Naive thymus-derived CD4-positive, alpha-beta T cell (primary cell): ENCODE measurements at regions not wholly inside any gene's neighbourhood (a gene's known extent, or its start where the extent isn't known, plus 50 kb on each side); places are given as distances from the start of the nearest gene placed in this dataset.

Experiments used
- ATAC-seq: fragments of 150-1000 bp; cut with Tn5 transposase; 2 replicates; pipeline ENCODE4 v1.10.0; 2021; ENCODE audit warnings: mild to moderate bottlenecking, moderate library complexity
- CTCF ChIA-PET: fragments of 350-600 bp; sonication (Branson Sonifier 250); formaldehyde crosslinking; loops from one replicate; lab custom pipeline; 2021; ENCODE audit warnings: antibody characterized with exemption; lab: Charles Lee
- POLR2A ChIA-PET: fragments of 350-600 bp; sonication (Branson Sonifier 250); formaldehyde crosslinking; loops from one replicate; lab custom pipeline; 2021; ENCODE audit warnings: antibody characterized with exemption, inconsistent platforms; lab: Charles Lee
- DNase-seq, 9 donors: peaks; one replicate each; pipeline versions ENCODE4 v3.0.0 to v3.0.0-alpha.2; 2020 to 2022; ENCODE audit warnings: mixed read lengths in 1 of 9
- H3K27ac ChIP-seq: one replicate; pipeline ENCODE4 v1.7.0; 2013; ENCODE audit warnings: mild to moderate bottlenecking, low read depth, low read length, moderate library complexity
- H3K27me3 ChIP-seq, 2 donors: one replicate each; pipeline ENCODE4 v1.7.0; 2013; ENCODE audit warnings: low read length in 2 of 2, mild to moderate bottlenecking in 2 of 2, moderate library complexity in 2 of 2; ENCODE audit not compliant: control insufficient read depth in 2 of 2, insufficient read depth in 2 of 2
- H3K36me3 ChIP-seq, 3 experiments: 1 replicate in 2 of 3; 2 replicates in 1 of 3; pipeline ENCODE4 v1.7.0; 2013; ENCODE audit warnings: low read length in 3 of 3, mild to moderate bottlenecking in 3 of 3, moderate library complexity in 1 of 3; ENCODE audit not compliant: insufficient read depth in 3 of 3, control insufficient read depth in 2 of 3
- H3K4me1 ChIP-seq, 2 donors: one replicate each; pipeline ENCODE4 v1.7.0; 2013; ENCODE audit warnings: low read length in 2 of 2, mild to moderate bottlenecking in 2 of 2, moderate library complexity in 1 of 2; ENCODE audit not compliant: control insufficient read depth in 2 of 2, insufficient read depth in 2 of 2
- H3K4me3 ChIP-seq: 2 replicates; pipeline ENCODE4 v1.7.0; 2013; ENCODE audit warnings: mild to moderate bottlenecking, low read length
- H3K9me3 ChIP-seq, 3 experiments: 1 replicate in 2 of 3; 2 replicates in 1 of 3; pipeline ENCODE4 v1.7.0; 2013; ENCODE audit warnings: low read length in 3 of 3; ENCODE audit not compliant: control insufficient read depth in 2 of 3
- H3K27ac Mint-ChIP-seq, 9 donors: one replicate each; pipeline ENCODE4 v1.8.0; 2020 to 2022; ENCODE audit warnings: mixed read lengths in 9 of 9, mild to moderate bottlenecking in 8 of 9, moderate library complexity in 5 of 9, inconsistent platforms in 2 of 9
- H3K27me3 Mint-ChIP-seq, 5 donors: one replicate each; pipeline ENCODE4 v1.8.0; 2021 to 2022; ENCODE audit warnings: mixed read lengths in 5 of 5, mild to moderate bottlenecking in 1 of 5
- H3K36me3 Mint-ChIP-seq, 5 donors: one replicate each; pipeline ENCODE4 v1.8.0; 2020 to 2022; ENCODE audit warnings: mixed read lengths in 5 of 5, mild to moderate bottlenecking in 3 of 5, inconsistent platforms in 1 of 5
- H3K4me1 Mint-ChIP-seq, 7 donors: one replicate each; pipeline ENCODE4 v1.8.0; 2020 to 2022; ENCODE audit warnings: mixed read lengths in 7 of 7, mild to moderate bottlenecking in 3 of 7, inconsistent platforms in 1 of 7
- H3K4me3 Mint-ChIP-seq, 10 donors: one replicate each; pipeline ENCODE4 v1.8.0; 2020 to 2022; ENCODE audit warnings: mild to moderate bottlenecking in 10 of 10, mixed read lengths in 10 of 10, moderate library complexity in 6 of 10, inconsistent platforms in 2 of 10
- H3K9me3 Mint-ChIP-seq, 11 donors: one replicate each; pipeline ENCODE4 v1.8.0; 2020 to 2022; ENCODE audit warnings: mixed read lengths in 11 of 11, mild to moderate bottlenecking in 4 of 11, inconsistent platforms in 1 of 11, moderate library complexity in 1 of 11
- intact Hi-C, 2 donors: fragments of 100-400 bp; cut with micrococcal nuclease; formaldehyde crosslinking; loops; one replicate each; pipeline ENCODE4 v1.15.1; 2023

DNA sequence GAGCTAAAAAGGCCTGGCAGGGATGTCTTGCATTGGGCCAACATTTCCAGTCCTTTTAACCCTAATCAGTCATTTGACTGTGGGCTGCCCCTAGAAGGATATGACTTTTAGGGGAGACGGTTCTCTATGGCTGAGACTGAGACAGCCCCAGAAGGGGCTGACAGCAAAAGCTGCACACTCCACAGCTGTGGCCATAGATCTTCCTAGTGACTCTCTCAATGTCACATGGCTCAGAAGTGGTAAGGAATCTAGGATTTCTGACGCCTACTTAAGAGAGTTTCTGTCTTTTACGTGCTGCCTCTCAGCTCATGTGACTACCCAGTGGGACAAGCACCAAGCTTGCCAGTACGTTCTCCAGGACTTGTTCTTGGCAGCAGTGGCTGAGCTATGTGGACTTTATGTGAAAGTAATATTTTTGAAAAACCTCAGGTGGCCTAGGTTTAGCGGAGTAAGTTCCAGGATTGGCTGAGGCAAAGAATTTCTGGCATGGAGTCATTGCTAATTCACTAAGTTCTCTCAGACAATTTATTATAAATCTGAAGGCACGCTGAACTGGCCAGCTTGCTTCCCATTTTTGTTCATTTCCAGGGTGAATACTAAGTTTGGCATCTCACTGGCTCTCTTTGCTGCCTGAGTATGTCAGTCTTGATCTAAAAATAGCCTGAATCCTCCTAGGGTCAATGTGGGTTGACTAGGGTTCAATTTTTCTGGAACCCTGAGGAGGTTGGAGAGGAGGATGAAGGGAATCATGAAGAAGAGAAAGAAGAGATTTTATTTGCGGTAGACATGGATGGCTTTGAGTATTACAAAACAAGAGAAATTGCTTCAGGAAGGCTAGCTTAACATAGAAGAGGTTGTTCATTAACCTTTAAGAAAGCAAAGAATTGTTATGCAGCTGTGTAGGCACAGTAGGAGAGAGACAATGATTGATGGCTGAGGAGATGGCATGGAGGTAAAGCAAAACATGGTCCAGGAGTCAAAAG, 271.8 kb downstream of the AEBP2 start:
- Mint-ChIP-seq H3K4me1 (no peaks in the 10 kb centered on the region), H3K27me3 (no peaks in the 10 kb centered on the region), H3K9me3 (peaks cover 5 to 66% (median 25%) of the 10 kb centered on the region in 11 donors), H3K36me3 (peaks cover 0 to 7% (median 4%) of the 10 kb centered on the region in 5 donors), H3K4me3 (no peak overlapping the region), H3K27ac (no peak overlapping the region)
- no peak for ATAC-seq
- intact Hi-C loops = no loop called here
- Histone ChIP-seq H3K36me3 (no peaks in the 10 kb centered on the region), H3K4me1 (no peaks in the 10 kb centered on the region), H3K27me3 (no peaks in the 10 kb centered on the region), H3K9me3 (no peaks in the 10 kb centered on the region), H3K4me3 (no peak overlapping the region), H3K27ac (no peak overlapping the region)
- DNase-seq = no peak
- ChIA-PET CTCF (no interaction called here), POLR2A (no interaction called here)

DNA sequence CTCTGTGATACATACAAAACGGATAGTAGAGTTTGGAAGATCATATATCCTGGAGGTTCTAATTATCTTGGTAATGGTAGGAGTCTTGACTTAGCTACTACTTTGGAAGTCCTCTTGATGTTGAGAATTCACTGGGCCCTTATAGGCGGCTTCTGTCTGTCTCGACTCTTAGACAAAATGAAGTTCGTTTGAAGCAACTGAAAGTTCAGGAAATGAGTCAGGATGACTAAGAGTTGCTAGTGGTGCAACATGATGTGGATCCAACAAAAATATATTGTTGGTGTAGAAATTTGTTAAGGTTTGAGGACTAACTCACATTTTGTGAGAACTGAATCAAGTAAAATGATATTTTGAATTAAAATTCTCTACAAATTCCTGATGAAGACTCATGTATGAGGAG, 272.7 kb downstream of the AEBP2 start:
- intact Hi-C loops = no loop called here
- ChIA-PET POLR2A (no interaction called here), CTCF (no interaction called here)
- ATAC-seq (no peak), DNase-seq (no peak)
- no peaks in the 10 kb centered on the region for H3K27me3 ChIP-seq
- no peak overlapping the region for H3K27ac ChIP-seq
- Mint-ChIP-seq H3K4me3 (no peak overlapping the region), H3K4me1 (no peaks in the 10 kb centered on the region), H3K27me3 (no peaks in the 10 kb centered on the region), H3K27ac (no peak overlapping the region), H3K36me3 (peaks cover 0 to 5% (median 0%) of the 10 kb centered on the region in 5 donors), H3K9me3 (peaks cover 0 to 57% (median 18%) of the 10 kb centered on the region in 11 donors)
- H3K36me3 ChIP-seq = no peaks in the 10 kb centered on the region
- no peaks in the 10 kb centered on the region for H3K4me1 ChIP-seq
- H3K4me3 ChIP-seq = no peak overlapping the region
- no peaks in the 10 kb centered on the region for H3K9me3 ChIP-seq

DNA sequence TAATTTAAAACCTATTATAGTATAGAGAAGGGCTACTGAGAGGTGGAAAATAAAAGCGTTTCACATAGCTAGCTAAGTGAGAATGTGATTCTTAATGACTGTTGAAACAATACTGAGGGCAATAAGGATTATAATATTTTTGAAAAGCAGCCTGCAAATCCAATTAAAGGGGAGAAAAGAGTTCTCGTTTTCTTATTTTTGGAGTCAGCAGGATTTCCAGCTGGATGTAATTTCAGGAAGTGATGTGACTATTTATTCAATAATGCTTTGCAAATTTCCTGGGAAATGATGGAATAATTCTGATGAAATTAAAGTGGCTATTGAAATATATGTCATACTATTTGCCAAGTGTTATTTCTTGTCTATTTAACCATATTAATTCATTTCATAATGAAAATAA, 279.1 kb downstream of the AEBP2 start:
- no peak overlapping the region for H3K27ac ChIP-seq
- CTCF ChIA-PET = no interaction called here
- Mint-ChIP-seq H3K9me3 (peaks cover 0 to 12% (median 2%) of the 10 kb centered on the region in 11 donors), H3K4me1 (no peaks in the 10 kb centered on the region), H3K4me3 (no peak overlapping the region), H3K36me3 (peaks cover 0 to 3% (median 0%) of the 10 kb centered on the region in 5 donors), H3K27me3 (peaks cover 0 to 6% (median 0%) of the 10 kb centered on the region in 5 donors), H3K27ac (no peak overlapping the region)
- H3K9me3 ChIP-seq = no peaks in the 10 kb centered on the region
- POLR2A ChIA-PET = no interaction called here
- H3K4me1 ChIP-seq = no peaks in the 10 kb centered on the region
- no peak overlapping the region for H3K4me3 ChIP-seq
- ATAC-seq = no peak
- H3K27me3 ChIP-seq = no peaks in the 10 kb centered on the region
- intact Hi-C loops = no loop called here
- DNase-seq = no peak
- no peaks in the 10 kb centered on the region for H3K36me3 ChIP-seq

DNA sequence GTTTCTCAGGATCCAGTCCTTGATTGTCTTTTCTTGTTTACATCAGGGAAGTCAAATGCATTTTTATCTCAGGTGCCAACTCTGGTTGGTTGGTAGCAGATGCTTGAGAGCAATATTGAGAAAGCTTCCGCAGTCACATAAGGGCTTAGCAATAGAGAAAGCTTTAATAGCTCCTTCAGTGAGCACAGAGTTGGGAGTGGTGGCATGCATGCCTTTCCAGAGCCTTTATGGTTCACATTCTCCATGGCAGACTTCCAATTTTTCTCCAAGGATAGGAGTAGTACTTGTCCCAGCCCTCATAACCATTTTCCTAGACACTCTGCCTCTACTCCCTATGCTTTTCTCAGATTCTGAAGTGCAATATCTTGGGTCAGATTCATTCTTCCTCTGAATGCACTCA, 280.4 kb downstream of the AEBP2 start:
- Histone ChIP-seq H3K27ac (no peak overlapping the region), H3K36me3 (no peaks in the 10 kb centered on the region), H3K4me1 (no peaks in the 10 kb centered on the region), H3K4me3 (no peak overlapping the region), H3K27me3 (no peaks in the 10 kb centered on the region), H3K9me3 (no peaks in the 10 kb centered on the region)
- intact Hi-C loops = no loop called here
- Mint-ChIP-seq H3K36me3 (peaks cover 0 to under 1% (median 0%) of the 10 kb centered on the region in 5 donors), H3K4me1 (no peaks in the 10 kb centered on the region), H3K27me3 (peaks cover 0 to 6% (median 0%) of the 10 kb centered on the region in 5 donors), H3K27ac (no peak overlapping the region), H3K4me3 (no peak overlapping the region), H3K9me3 (peaks cover 0 to 11% (median 3%) of the 10 kb centered on the region in 11 donors)
- CTCF ChIA-PET = no interaction called here
- POLR2A ChIA-PET = no interaction called here
- no peak for DNase-seq
- no peak for ATAC-seq

DNA sequence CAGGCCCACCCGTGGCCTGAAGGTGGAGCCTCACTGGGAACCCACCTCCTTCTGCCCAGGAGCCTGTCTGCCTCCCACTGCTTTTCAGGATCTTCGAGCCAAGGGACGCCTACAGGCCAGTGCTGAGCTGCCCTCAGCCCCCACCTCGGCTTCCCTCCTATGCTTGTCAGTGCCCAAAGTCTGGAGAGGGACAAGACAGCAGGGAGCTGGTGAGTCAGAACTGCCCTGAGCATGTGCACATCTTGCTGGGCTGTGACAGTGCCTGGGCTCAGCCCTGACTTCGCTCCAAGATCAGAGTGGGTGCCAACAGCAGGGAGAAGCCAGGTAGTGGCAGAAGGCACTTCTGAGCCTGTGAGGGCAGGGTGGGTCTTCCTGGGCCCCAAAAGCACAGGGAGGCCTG, 286.8 kb downstream of the AEBP2 start:
- POLR2A ChIA-PET = no interaction called here
- H3K36me3 Mint-ChIP-seq = peaks cover 0 to 4% (median 0%) of the 10 kb centered on the region in 5 donors
- ATAC-seq = no peak

DNA sequence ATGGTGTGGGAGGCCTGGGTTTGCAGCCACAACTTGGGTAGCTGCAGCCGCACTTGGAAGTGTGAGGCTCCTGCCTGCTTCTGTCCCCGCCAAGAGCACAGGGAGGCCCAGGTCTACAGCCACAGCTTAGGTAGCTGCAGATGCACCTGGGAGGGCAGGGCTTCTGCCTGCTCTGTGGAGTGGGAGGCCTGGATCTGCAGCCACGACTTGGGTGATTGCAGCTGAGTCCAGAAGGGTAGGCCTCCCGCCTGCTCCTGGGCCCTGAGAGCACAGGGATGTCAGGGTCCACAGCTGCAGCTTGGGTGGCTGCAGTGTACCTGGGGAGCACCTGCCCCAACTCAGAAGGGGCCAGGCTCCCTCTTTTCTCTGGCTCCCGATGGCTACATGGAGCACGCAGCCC, 287.3 kb downstream of the AEBP2 start:
- ChIA-PET CTCF (no interaction called here), POLR2A (no interaction called here)
- H3K4me3 ChIP-seq = no peak overlapping the region
- H3K27ac ChIP-seq = no peak overlapping the region
- H3K4me1 Mint-ChIP-seq = no peaks in the 10 kb centered on the region
- H3K27me3 ChIP-seq = no peaks in the 10 kb centered on the region
- intact Hi-C loops = no loop called here
- H3K4me3 Mint-ChIP-seq = no peak overlapping the region
- H3K9me3 Mint-ChIP-seq = peaks cover 0 to 26% (median 7%) of the 10 kb centered on the region in 11 donors
- H3K36me3 Mint-ChIP-seq = peaks cover 0 to 4% (median 0%) of the 10 kb centered on the region in 5 donors
- H3K4me1 ChIP-seq = no peaks in the 10 kb centered on the region
- no peaks in the 10 kb centered on the region for H3K27me3 Mint-ChIP-seq
- H3K27ac Mint-ChIP-seq = no peak overlapping the region
- ATAC-seq (no peak), DNase-seq (no peak)
- H3K36me3 ChIP-seq = no peaks in the 10 kb centered on the region
- no peaks in the 10 kb centered on the region for H3K9me3 ChIP-seq

More for the DNA sequence above, 286.8 kb downstream of the AEBP2 start:
- H3K27ac Mint-ChIP-seq = no peak overlapping the region
- Histone ChIP-seq H3K36me3 (no peaks in the 10 kb centered on the region), H3K27me3 (no peaks in the 10 kb centered on the region), H3K9me3 (no peaks in the 10 kb centered on the region), H3K4me1 (no peaks in the 10 kb centered on the region), H3K4me3 (no peak overlapping the region), H3K27ac (no peak overlapping the region)
- no peak overlapping the region for H3K4me3 Mint-ChIP-seq
- CTCF ChIA-PET = no interaction called here
- no peaks in the 10 kb centered on the region for H3K4me1 Mint-ChIP-seq
- no peak for DNase-seq
- H3K27me3 Mint-ChIP-seq = no peaks in the 10 kb centered on the region
- H3K9me3 Mint-ChIP-seq = peaks cover 0 to 26% (median 6%) of the 10 kb centered on the region in 11 donors
- intact Hi-C loops = no loop called here

DNA sequence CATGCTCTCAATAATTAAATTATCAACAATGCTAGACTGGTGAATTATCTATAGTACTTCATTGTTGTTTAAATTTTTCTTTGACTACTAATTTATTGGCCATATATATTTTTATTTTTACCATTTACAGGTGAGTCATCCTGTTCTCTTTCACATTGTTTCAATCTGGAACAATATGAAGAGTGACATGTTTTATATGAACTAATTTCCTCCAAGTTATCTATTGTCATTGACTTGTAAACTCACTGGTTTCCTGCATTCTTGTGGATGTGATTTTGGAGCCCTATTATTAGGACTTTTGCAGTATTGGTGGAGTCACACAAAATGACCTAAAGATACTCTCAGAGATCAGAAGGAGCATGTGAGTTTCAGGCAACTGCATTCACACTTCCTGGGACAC, 297.7 kb downstream of the AEBP2 start:
- Histone ChIP-seq H3K9me3 (no peaks in the 10 kb centered on the region), H3K27me3 (no peaks in the 10 kb centered on the region), H3K27ac (no peak overlapping the region), H3K4me3 (no peak overlapping the region), H3K4me1 (no peaks in the 10 kb centered on the region), H3K36me3 (no peaks in the 10 kb centered on the region)
- Mint-ChIP-seq H3K4me1 (no peaks in the 10 kb centered on the region), H3K27me3 (peaks cover 0 to 6% (median 0%) of the 10 kb centered on the region in 5 donors), H3K27ac (no peak overlapping the region), H3K36me3 (no peaks in the 10 kb centered on the region), H3K9me3 (peaks cover 0 to 8% (median 3%) of the 10 kb centered on the region in 11 donors), H3K4me3 (no peak overlapping the region)
- no peak for ATAC-seq
- intact Hi-C loops = no loop called here
- DNase-seq = no peak
- CTCF ChIA-PET = no interaction called here
- POLR2A ChIA-PET = no interaction called here
